Hepatocyte (in vitro differentiated cells): ENCODE measurements at regions not wholly inside any gene's neighbourhood (a gene's known extent, or its start where the extent isn't known, plus 50 kb on each side); places are given as distances from the start of the nearest gene placed in this dataset.

Experiments used
- DNase-seq: peaks from one replicate; pipeline ENCODE4 v3.0.0-alpha.2; 2016; ENCODE audit warnings: low spot score
- H2AFZ ChIP-seq: fragments of 200-600 bp; sonication (generic); 2 replicates; pipeline ENCODE4 v1.6.0; 2016; ENCODE audit warnings: antibody characterized with exemption, mild to moderate bottlenecking
- H3K27ac ChIP-seq: fragments of 200-600 bp; sonication (generic); 2 replicates; pipeline ENCODE4 v1.5.1; 2016; ENCODE audit warnings: mild to moderate bottlenecking
- H3K27me3 ChIP-seq: fragments of 200-600 bp; sonication (generic); 2 replicates; pipeline ENCODE4 v1.6.1; 2016
- H3K36me3 ChIP-seq: fragments of 200-600 bp; sonication (generic); replicated peaks from 2 replicates; pipeline ENCODE4 v1.5.1; 2016; ENCODE audit warnings: low read depth; ENCODE audit not compliant: insufficient read depth
- H3K4me1 ChIP-seq: fragments of 200-600 bp; sonication (generic); 2 replicates; pipeline ENCODE4 v1.5.1; 2016; ENCODE audit warnings: mild to moderate bottlenecking, moderate library complexity; ENCODE audit not compliant: insufficient read depth
- H3K4me2 ChIP-seq: fragments of 200-600 bp; sonication (generic); 2 replicates; pipeline ENCODE4 v1.6.0; 2016
- H3K4me3 ChIP-seq: fragments of 200-600 bp; sonication (generic); 2 replicates; pipeline ENCODE4 v1.5.1; 2016; ENCODE audit warnings: mild to moderate bottlenecking
- H3K79me2 ChIP-seq: fragments of 200-600 bp; sonication (generic); 2 replicates; pipeline ENCODE4 v1.6.0; 2017; ENCODE audit warnings: mild to moderate bottlenecking
- H3K9me2 ChIP-seq: fragments of 200-600 bp; sonication (generic); replicated peaks from 2 replicates; pipeline ENCODE4 v1.6.0; 2017; ENCODE audit warnings: mild to moderate bottlenecking; ENCODE audit not compliant: insufficient read depth
- H3K9me3 ChIP-seq: fragments of 200-600 bp; sonication (generic); 2 replicates; pipeline ENCODE4 v1.5.1; 2016; ENCODE audit warnings: low read depth, mild to moderate bottlenecking
- H4K20me1 ChIP-seq: fragments of 200-600 bp; sonication (generic); 2 replicates; pipeline ENCODE4 v1.6.0; 2016; ENCODE audit warnings: mild to moderate bottlenecking; ENCODE audit not compliant: insufficient read depth, poor library complexity, severe bottlenecking
- EZH2 ChIP-seq: fragments of 200-600 bp; sonication (generic); IDR thresholded peaks from 2 replicates; pipeline ENCODE4 v1.6.1; 2016; ENCODE audit warnings: antibody characterized with exemption, mild to moderate bottlenecking, borderline replicate concordance
- EZH2phosphoT487 ChIP-seq: fragments of 200-600 bp; sonication (generic); IDR thresholded peaks from one replicate; pipeline ENCODE4 v1.6.1; 2018; ENCODE audit warnings: antibody characterized with exemption, mild to moderate bottlenecking, low read depth, moderate library complexity; ENCODE audit not compliant: unreplicated experiment, severe bottlenecking
- WGBS: methylation state at CpG from one replicate; pipeline ENCODE4 v1.1.6; 2016; ENCODE audit warnings: low lambda C conversion rate; ENCODE audit errors: missing lambda C conversion rate; 5-methylcytosine and 5-hydroxymethylcytosine counted together
- TF ChIP-seq, protein P1 (sequence below): fragments of 200-600 bp; sonication (generic); IDR thresholded peaks from 2 replicates; pipeline ENCODE4 v1.5.1; 2016; ENCODE audit warnings: antibody characterized with exemption, mild to moderate bottlenecking; ENCODE audit not compliant: poor library complexity

- WGBS: 38% methylated on average over 8 of the region's 8 CpGs
Measured at GRCh38 chr1:5455651-5456050, 536.6 kb downstream of the NPHP4 start.

DNA sequence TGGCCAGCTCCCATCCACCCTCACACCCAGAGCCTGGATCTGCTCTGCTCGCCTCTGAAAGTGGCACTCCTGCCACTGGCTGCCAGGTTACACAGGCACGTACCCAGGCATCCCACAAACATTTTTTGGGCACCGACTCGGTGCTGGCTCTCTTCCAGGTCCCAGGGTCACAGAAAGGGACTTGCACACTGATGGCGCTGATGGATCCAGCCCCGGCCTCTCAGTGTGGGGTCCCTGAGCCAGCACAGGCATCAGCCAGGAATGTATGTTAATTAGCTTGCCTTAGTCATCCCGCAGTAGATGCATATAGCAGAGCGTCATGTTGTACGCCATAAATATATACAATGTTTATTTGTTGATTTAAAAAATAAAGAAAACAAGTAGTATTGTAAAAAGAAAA lies 537.2 kb downstream of the NPHP4 start:
- no peaks in the 10 kb centered on the region for H3K4me1 ChIP-seq

More at GRCh38 chr1:5455651-5456050, 536.6 kb downstream of the NPHP4 start:
- no peaks in the 10 kb centered on the region for H3K4me1 ChIP-seq
- no peaks in the 10 kb centered on the region for H3K36me3 ChIP-seq
- H3K27ac ChIP-seq: no peak overlapping the region
- H2AFZ ChIP-seq: no peak overlapping the region
- no peaks in the 10 kb centered on the region for H3K79me2 ChIP-seq
- H3K9me2 ChIP-seq: no peaks in the 10 kb centered on the region
- no peaks in the 10 kb centered on the region for H4K20me1 ChIP-seq
- DNase-seq: no peak
- no peak overlapping the region for H3K4me3 ChIP-seq
- no peak overlapping the region for H3K4me2 ChIP-seq
- no peaks in the 10 kb centered on the region for H3K9me3 ChIP-seq
- peaks cover 8% of the 10 kb centered on the region for H3K27me3 ChIP-seq
- TF ChIP-seq EZH2 (no peak), EZH2phosphoT487 (no peak)
- TF ChIP-seq, protein P1, sequence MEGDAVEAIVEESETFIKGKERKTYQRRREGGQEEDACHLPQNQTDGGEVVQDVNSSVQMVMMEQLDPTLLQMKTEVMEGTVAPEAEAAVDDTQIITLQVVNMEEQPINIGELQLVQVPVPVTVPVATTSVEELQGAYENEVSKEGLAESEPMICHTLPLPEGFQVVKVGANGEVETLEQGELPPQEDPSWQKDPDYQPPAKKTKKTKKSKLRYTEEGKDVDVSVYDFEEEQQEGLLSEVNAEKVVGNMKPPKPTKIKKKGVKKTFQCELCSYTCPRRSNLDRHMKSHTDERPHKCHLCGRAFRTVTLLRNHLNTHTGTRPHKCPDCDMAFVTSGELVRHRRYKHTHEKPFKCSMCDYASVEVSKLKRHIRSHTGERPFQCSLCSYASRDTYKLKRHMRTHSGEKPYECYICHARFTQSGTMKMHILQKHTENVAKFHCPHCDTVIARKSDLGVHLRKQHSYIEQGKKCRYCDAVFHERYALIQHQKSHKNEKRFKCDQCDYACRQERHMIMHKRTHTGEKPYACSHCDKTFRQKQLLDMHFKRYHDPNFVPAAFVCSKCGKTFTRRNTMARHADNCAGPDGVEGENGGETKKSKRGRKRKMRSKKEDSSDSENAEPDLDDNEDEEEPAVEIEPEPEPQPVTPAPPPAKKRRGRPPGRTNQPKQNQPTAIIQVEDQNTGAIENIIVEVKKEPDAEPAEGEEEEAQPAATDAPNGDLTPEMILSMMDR: no peak

DNA sequence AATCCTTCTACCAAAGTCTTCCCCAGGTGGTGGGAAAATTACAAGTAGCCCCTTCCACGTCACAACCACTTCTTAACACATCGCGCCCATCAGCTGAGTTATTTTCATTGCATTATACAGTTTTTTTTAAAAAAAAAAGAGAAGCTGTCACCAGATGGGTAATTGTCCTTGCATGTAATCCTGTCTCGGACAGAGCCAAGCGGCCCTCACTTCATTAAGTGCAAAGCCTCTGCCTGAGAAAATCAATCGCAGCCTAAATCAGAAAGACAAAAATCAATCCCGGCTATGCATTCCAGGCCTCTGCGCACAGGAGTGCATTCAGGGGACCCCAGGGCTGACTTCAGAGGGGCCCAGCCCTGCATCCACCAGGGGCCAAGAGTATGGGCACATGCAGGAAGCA lies 538.9 kb downstream of the NPHP4 start:
- H3K79me2 ChIP-seq: no peaks in the 10 kb centered on the region
- H3K4me3 ChIP-seq: no peak overlapping the region
- no peak for DNase-seq
- no peak overlapping the region for H2AFZ ChIP-seq
- H3K27ac ChIP-seq: no peak overlapping the region
- H3K9me3 ChIP-seq: no peaks in the 10 kb centered on the region
- peaks cover 8% of the 10 kb centered on the region for H3K27me3 ChIP-seq
- 89% methylated on average over 8 of the region's 8 CpGs for WGBS
- TF ChIP-seq EZH2phosphoT487 (no peak), EZH2 (no peak)
- TF ChIP-seq, protein P1: no peak
- no peaks in the 10 kb centered on the region for H4K20me1 ChIP-seq
- no peaks in the 10 kb centered on the region for H3K36me3 ChIP-seq
- H3K4me1 ChIP-seq: no peaks in the 10 kb centered on the region
- no peaks in the 10 kb centered on the region for H3K9me2 ChIP-seq
- H3K4me2 ChIP-seq: no peak overlapping the region

More for the DNA sequence above, 537.2 kb downstream of the NPHP4 start:
- TF ChIP-seq EZH2: no peak
- TF ChIP-seq, protein P1: no peak
- no peak for TF ChIP-seq EZH2phosphoT487
- Histone ChIP-seq H3K4me2 (no peak overlapping the region), H4K20me1 (no peaks in the 10 kb centered on the region), H3K4me3 (no peak overlapping the region), H3K9me3 (no peaks in the 10 kb centered on the region), H3K27ac (no peak overlapping the region), H3K79me2 (no peaks in the 10 kb centered on the region), H3K27me3 (peaks cover 8% of the 10 kb centered on the region), H3K36me3 (no peaks in the 10 kb centered on the region), H2AFZ (no peak overlapping the region), H3K9me2 (no peaks in the 10 kb centered on the region)
- WGBS: 58% methylated on average over 9 of the region's 9 CpGs
- no peak for DNase-seq

- no peaks in the 10 kb centered on the region for H3K9me2 ChIP-seq
- H4K20me1 ChIP-seq: no peaks in the 10 kb centered on the region
- 88% methylated on average over 11 of the region's 11 CpGs for WGBS
- DNase-seq: no peak
- no peak overlapping the region for H3K4me2 ChIP-seq
- no peaks in the 10 kb centered on the region for H3K79me2 ChIP-seq
- no peak for TF ChIP-seq EZH2
- TF ChIP-seq EZH2phosphoT487: no peak
- TF ChIP-seq, protein P1: no peak
- H3K27me3 ChIP-seq: peaks cover 8% of the 10 kb centered on the region
- no peaks in the 10 kb centered on the region for H3K36me3 ChIP-seq
- no peaks in the 10 kb centered on the region for H3K9me3 ChIP-seq
- no peak overlapping the region for H3K4me3 ChIP-seq
- H3K27ac ChIP-seq: no peak overlapping the region
- peaks cover 4% of the 10 kb centered on the region for H3K4me1 ChIP-seq
- H2AFZ ChIP-seq: no peak overlapping the region
Measured at GRCh38 chr1:5451671-5452070, 540.6 kb downstream of the NPHP4 start.
